Astrocyte (in vitro differentiated cells and primary cell): ENCODE measurements at regions not wholly inside any gene's neighbourhood (a gene's known extent, or its start where the extent isn't known, plus 50 kb on each side); places are given as distances from the start of the nearest gene placed in this dataset.

ENCODE experiments used
- CTCF ChIP-seq: IDR thresholded peaks from 2 replicates; pipeline ENCODE4 v1.5.1; 2011; ENCODE audit warnings: low read depth, mild to moderate bottlenecking, inconsistent platforms, low read length, moderate library complexity; ENCODE audit not compliant: insufficient read depth
- EZH2 ChIP-seq: IDR thresholded peaks from 2 replicates; pipeline ENCODE4 v1.6.1; 2012; ENCODE audit warnings: mild to moderate bottlenecking, low read length, inconsistent platforms; ENCODE audit not compliant: insufficient read depth

GRCh38 chr18:34562252-34562870 is 147.7 kb upstream of the DTNA start:
- TF ChIP-seq CTCF (no peak), EZH2 (no peak)
